ENCODE measurements at regions not wholly inside any gene's neighbourhood (a gene's known extent, or its start where the extent isn't known, plus 50 kb on each side); places are given as distances from the start of the nearest gene placed in this dataset.

GRCh38 chr12:118467641-118468305 lies 91.4 kb downstream of the SUDS3 start:
- TF ChIP-seq POLR2A (IDR thresholded peaks at IDR 0.05; ENCODE audit: borderline replicate concordance, extremely low read depth, insufficient read depth, insufficient read length) (no peak), CTCF (IDR thresholded peaks at IDR 0.05 in 2 of 3, conservative IDR thresholded peaks at IDR 0.05 in 1 of 3; ENCODE audit: borderline replicate concordance in 1 of 3, insufficient read depth in 1 of 3, low read depth in 2 of 3, low read length in 2 of 3) (no peak), POLR2AphosphoS5 (IDR thresholded peaks at IDR 0.05; ENCODE audit: low read depth, low read length) (no peak)

Measured in HCT116 (cell line).